GM12865 (cell line): ENCODE measurements at regions not wholly inside any gene's neighbourhood (a gene's known extent, or its start where the extent isn't known, plus 50 kb on each side); places are given as distances from the start of the nearest gene placed in this dataset.

ENCODE experiments used
- DNase-seq: peaks from one replicate; pipeline ENCODE4 v3.0.0; 2010; ENCODE audit warnings: low read depth
- H3K4me3 ChIP-seq: 2 replicates; pipeline ENCODE4 v1.5.1; 2011; ENCODE audit warnings: mild to moderate bottlenecking, low read depth, low read length, control low read depth
- CTCF ChIP-seq: IDR thresholded peaks from 2 replicates; pipeline ENCODE4 v1.5.1; 2011; ENCODE audit warnings: low read length, control low read depth, low read depth, inconsistent platforms; ENCODE audit not compliant: insufficient read depth; ENCODE audit errors: missing control alignments

GRCh38 chr5:135234666-135235401 lies 164.2 kb downstream of the MACROH2A1 start:
- no peak for DNase-seq
- H3K4me3 ChIP-seq: no peak overlapping the region
- no peak for TF ChIP-seq CTCF

- no peak for DNase-seq
- no peak overlapping the region for H3K4me3 ChIP-seq
- no peak for TF ChIP-seq CTCF
Observed at GRCh38 chr5:135234242-135234641, 164.8 kb downstream of the MACROH2A1 start.

- TF ChIP-seq CTCF: no peak
- DNase-seq: no peak
Observed at GRCh38 chr5:135233477-135233876, 165.6 kb downstream of the MACROH2A1 start.

GRCh38 chr5:135232958-135233357 lies 166.1 kb downstream of the MACROH2A1 start:
- DNase-seq: no peak
- no peak for TF ChIP-seq CTCF
- H3K4me3 ChIP-seq: no peak overlapping the region

More at GRCh38 chr5:135233477-135233876, 165.6 kb downstream of the MACROH2A1 start:
- H3K4me3 ChIP-seq: no peak overlapping the region

- no peak for TF ChIP-seq CTCF
- no peak for DNase-seq
- no peak overlapping the region for H3K4me3 ChIP-seq
Observed at GRCh38 chr5:135231289-135231688, 167.7 kb downstream of the MACROH2A1 start.

GRCh38 chr5:135230251-135230925 lies 168.6 kb downstream of the MACROH2A1 start:
- H3K4me3 ChIP-seq: no peak overlapping the region
- peak; percentile 34 for DNase-seq
- no peak for TF ChIP-seq CTCF
